Subcutaneous abdominal adipose tissue (tissue), 5 donors: ENCODE measurements at regions not wholly inside any gene's neighbourhood (a gene's known extent, or its start where the extent isn't known, plus 50 kb on each side); places are given as distances from the start of the nearest gene placed in this dataset.

Experiments used
- H3K27ac ChIP-seq: one replicate; pipeline ENCODE4 v1.7.0; 2013; ENCODE audit warnings: low read depth, mild to moderate bottlenecking, inconsistent platforms, low read length, moderate library complexity
- H3K27me3 ChIP-seq, 5 donors: one replicate each; pipeline ENCODE4 v1.7.0; 2013; ENCODE audit warnings: low read length in 5 of 5, inconsistent platforms in 1 of 5; ENCODE audit not compliant: control insufficient read depth in 5 of 5, insufficient read depth in 4 of 5
- H3K36me3 ChIP-seq, 5 donors: one replicate each; pipeline ENCODE4 v1.7.0; 2013; ENCODE audit warnings: low read length in 5 of 5; ENCODE audit not compliant: control insufficient read depth in 5 of 5, insufficient read depth in 5 of 5
- H3K4me1 ChIP-seq, 5 donors: one replicate each; pipeline ENCODE4 v1.7.0; 2013; ENCODE audit warnings: low read length in 5 of 5, mild to moderate bottlenecking in 3 of 5, moderate library complexity in 1 of 5; ENCODE audit not compliant: control insufficient read depth in 5 of 5, insufficient read depth in 5 of 5
- H3K4me3 ChIP-seq, 5 donors: one replicate each; pipeline ENCODE4 v1.7.0; 2013; ENCODE audit warnings: low read length in 5 of 5, low read depth in 1 of 5
- H3K9ac ChIP-seq, 5 donors: one replicate each; pipeline ENCODE4 v1.7.0; 2013; ENCODE audit warnings: low read length in 5 of 5, mild to moderate bottlenecking in 4 of 5, moderate library complexity in 3 of 5
- H3K9me3 ChIP-seq, 5 donors: one replicate each; pipeline ENCODE4 v1.7.0; 2013; ENCODE audit warnings: low read length in 5 of 5; ENCODE audit not compliant: control insufficient read depth in 5 of 5
- donor health status: healthy.
- donor health status: healthy.
- donor health status: healthy.
- donor health status: healthy.
- donor health status: healthy.

DNA sequence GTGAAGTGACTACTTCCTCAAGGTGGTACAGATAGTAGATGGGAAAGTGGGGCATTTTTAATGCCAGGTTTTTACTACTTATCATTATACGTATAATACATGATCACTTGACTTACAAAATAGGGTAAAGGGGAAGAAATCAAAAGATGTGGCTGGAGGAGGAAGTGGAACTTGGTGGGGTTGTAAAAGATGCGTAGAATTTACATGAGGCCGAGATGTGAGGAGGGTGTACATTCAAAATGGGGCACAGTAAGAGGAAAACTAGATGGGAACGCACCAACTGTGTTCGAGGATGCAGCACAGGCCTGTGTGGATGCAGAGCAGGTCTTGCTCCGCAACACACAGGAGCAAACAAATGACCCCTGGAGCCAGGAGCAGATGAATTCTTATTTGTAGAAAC lies 403.3 kb downstream of the TXNL1 start:
- Histone ChIP-seq H3K4me3 (no peak overlapping the region), H3K27me3 (no peaks in the 10 kb centered on the region), H3K4me1 (peaks cover 0 to 7% (median 0%) of the 10 kb centered on the region in 5 donors), H3K9ac (no peak overlapping the region), H3K9me3 (peaks cover 0 to 5% (median 4%) of the 10 kb centered on the region in 5 donors), H3K27ac (no peak overlapping the region), H3K36me3 (no peaks in the 10 kb centered on the region)

DNA sequence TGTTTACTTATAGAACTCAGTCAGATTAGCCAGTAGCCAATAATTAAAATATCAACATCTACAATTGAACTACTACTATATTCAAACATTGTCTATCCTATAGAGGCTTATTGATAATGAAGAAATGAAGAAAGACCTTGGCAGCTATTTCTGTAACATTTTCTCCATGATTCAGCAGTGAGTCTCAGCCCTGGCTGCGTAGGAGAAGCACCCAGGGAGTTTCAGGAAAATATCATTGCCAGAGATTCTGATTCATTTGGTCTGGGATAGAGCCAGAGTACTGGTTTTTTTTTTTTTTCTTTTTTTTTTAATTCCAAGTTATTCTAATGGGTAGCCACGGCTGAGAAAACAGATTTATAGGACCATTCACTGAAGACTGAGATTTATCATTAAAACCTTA lies 404.8 kb downstream of the TXNL1 start:
- H3K36me3 ChIP-seq: no peaks in the 10 kb centered on the region
- H3K4me3 ChIP-seq: no peak overlapping the region
- no peaks in the 10 kb centered on the region for H3K27me3 ChIP-seq
- H3K9ac ChIP-seq: no peak overlapping the region
- peaks cover 0 to 5% (median 4%) of the 10 kb centered on the region in 5 donors for H3K9me3 ChIP-seq
- peaks cover 0 to 7% (median 0%) of the 10 kb centered on the region in 5 donors for H3K4me1 ChIP-seq
- H3K27ac ChIP-seq: no peak overlapping the region

DNA sequence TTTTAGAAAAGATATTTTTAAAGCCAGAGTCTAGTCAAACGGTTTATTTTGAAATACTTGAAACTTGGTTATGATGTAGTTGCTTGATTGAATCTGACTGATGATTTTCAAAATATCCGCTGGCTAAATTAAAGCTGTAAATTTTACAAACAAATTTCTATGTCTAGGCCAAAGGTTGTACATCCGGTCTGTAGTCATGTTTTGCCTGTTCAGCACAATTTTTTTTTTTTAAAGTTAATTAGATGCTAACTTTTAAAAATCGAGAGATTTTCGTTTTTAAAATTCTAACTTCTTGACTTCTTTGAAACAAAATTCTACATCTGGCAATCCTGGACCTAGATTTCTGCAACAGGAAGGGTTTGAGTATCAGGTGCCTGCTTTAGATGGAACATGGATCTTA lies 412.4 kb downstream of the TXNL1 start:
- Histone ChIP-seq H3K9me3 (peaks cover 0 to 5% (median 4%) of the 10 kb centered on the region in 5 donors), H3K36me3 (no peaks in the 10 kb centered on the region), H3K9ac (no peak overlapping the region), H3K4me1 (no peaks in the 10 kb centered on the region), H3K4me3 (no peak overlapping the region), H3K27ac (no peak overlapping the region), H3K27me3 (no peaks in the 10 kb centered on the region)

DNA sequence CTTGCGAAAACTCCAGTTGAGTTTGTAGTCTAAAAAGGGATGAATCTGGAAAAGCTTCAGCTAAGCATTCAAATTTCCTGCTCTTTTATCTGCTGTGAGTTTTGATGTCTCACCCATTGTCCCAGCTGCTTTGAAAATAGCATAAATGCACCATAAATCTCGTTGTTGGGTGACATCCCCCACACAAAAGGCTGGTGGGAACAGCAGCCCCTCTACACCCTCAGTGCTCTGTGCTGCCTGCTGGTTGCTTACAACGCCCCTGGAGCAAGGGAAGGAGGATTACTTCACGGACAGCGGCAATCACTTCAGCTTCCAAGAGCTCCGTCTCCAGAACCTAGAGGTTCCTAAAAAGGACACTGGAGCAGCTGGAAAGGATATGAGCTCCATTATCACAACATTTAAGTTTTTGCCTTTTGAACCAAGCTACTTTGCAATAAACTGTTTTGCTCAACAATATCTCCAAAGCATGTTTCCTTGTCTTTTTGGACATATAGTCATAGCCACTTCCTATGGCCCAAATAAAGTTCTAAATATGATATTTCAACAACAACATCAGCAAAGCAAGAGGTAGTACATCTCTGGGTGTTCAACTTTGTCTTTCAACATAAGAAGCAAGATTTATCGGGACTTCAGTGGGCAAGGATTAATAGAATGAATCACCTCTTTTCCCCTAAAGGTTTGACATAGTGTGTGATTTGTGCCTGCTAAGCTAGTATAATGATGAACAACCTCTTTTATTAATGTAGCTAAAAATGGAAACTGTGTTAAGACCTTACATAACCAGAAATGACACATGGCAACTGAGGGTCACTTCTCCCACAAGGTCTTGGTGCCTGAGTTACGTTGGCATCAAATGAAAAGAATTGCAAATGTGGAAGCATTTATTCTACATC lies 413.5 kb downstream of the TXNL1 start:
- no peaks in the 10 kb centered on the region for H3K27me3 ChIP-seq
- H3K9ac ChIP-seq: no peak overlapping the region
- H3K36me3 ChIP-seq: no peaks in the 10 kb centered on the region
- H3K4me3 ChIP-seq: no peak overlapping the region
- H3K9me3 ChIP-seq: no peaks in the 10 kb centered on the region
- no peaks in the 10 kb centered on the region for H3K4me1 ChIP-seq
- no peak overlapping the region for H3K27ac ChIP-seq

DNA sequence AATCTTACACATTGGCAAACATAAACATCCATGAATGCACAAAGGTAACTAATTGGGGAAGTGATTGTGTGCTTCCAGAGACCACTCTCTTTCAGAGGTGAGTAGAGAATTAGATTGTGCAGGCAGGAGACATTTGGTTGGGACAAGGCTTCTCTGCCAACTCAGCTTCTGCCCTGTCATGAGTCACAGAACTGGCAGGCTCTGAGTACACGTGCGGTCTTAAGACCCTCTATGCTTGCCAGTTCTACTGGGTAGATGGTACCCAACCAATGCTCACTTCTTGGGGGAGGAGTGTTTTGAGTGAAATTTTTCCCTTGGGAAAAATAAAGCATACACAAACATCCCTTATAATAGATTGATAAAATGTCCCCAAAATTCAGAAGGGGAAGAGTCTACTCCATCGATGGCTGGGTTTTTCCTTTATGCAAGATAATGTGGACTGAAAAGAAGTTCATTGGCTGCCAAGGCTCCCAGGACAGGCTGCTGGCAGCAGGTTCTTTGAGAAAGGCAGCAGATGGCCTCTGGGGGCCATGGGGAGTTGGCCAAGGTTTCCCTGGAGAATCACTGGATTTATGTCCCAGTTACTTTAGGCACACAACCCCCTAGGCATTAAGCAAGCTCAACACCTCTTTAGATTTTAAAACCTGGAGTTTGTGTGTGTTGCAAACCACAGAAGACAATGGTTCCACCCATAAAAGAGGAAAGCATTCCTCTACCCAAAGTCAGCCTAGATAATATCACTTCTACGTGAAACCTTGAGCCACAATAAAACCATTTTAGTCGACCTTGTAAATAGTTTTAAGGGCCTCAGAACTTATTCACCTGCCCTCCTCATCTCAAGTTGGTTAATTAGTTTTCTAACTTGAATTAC lies 417.0 kb downstream of the TXNL1 start:
- no peak overlapping the region for H3K27ac ChIP-seq
- no peak overlapping the region for H3K4me3 ChIP-seq
- H3K9me3 ChIP-seq: no peaks in the 10 kb centered on the region
- no peak overlapping the region for H3K9ac ChIP-seq
- no peaks in the 10 kb centered on the region for H3K36me3 ChIP-seq
- no peaks in the 10 kb centered on the region for H3K27me3 ChIP-seq
- no peaks in the 10 kb centered on the region for H3K4me1 ChIP-seq

DNA sequence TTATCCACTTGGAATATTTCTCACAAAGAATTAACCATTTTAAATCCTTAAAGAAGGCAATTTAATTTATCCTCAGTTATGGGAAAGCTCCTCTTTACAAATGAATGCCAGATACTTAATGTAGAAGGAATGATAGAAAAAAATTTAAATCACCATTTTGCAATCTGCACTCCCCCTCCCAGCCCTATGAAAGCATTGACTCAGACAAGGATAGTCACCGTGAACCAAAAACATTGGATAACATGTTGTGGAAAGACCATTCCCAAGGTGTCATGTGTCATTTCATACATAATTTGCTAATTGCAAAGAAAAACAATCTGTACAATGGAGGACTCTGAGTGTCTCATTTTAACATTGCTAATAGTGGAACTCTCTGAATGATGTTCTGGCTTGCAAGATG lies 421.0 kb downstream of the TXNL1 start:
- H3K9me3 ChIP-seq: no peaks in the 10 kb centered on the region
- H3K36me3 ChIP-seq: no peaks in the 10 kb centered on the region
- no peaks in the 10 kb centered on the region for H3K27me3 ChIP-seq
- H3K4me1 ChIP-seq: no peaks in the 10 kb centered on the region
- no peak overlapping the region for H3K27ac ChIP-seq
- no peak overlapping the region for H3K9ac ChIP-seq
- no peak overlapping the region for H3K4me3 ChIP-seq

DNA sequence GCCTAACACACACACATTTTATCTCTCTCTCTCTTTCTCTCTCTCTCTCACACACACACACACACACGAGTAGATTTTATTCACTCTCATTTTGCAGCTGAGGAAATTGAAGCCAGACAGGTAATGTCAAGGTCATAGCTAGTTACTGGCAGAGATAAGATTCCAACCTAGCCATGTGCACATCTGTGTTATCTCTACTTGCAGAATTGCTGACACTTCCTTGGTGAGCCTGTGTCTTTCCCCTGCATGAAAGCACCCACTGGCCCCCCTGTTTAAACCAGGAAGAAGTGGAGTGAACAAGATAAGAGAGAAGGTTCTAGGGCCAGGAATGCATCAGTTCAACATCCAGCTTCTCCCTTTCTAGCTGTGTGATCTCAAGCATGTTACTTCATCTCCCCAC lies 423.7 kb downstream of the TXNL1 start:
- no peak overlapping the region for H3K27ac ChIP-seq
- no peaks in the 10 kb centered on the region for H3K4me1 ChIP-seq
- H3K4me3 ChIP-seq: no peak overlapping the region
- no peak overlapping the region for H3K9ac ChIP-seq
- H3K9me3 ChIP-seq: no peaks in the 10 kb centered on the region
- H3K27me3 ChIP-seq: no peaks in the 10 kb centered on the region
- H3K36me3 ChIP-seq: no peaks in the 10 kb centered on the region

DNA sequence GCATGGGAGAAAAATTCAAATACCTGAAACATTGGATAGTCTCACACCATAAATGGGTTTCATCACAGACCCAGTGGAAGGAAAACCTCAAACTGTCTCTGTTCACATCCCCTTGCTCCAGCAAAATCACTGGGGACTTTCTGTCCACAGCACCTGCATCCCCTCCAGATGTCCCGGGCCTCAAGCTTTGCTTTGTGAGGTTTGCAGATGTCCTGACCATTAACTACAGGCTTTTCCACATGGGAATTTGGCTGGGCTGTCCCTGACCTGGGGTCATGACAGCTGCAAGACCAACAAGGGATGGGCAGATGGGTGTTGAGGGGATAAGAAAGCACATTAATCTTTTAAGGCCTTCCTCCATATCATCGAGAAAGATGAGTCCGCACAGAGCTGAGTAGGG lies 427.9 kb downstream of the TXNL1 start:
- no peak overlapping the region for H3K4me3 ChIP-seq
- no peaks in the 10 kb centered on the region for H3K4me1 ChIP-seq
- no peaks in the 10 kb centered on the region for H3K27me3 ChIP-seq
- H3K27ac ChIP-seq: no peak overlapping the region
- no peaks in the 10 kb centered on the region for H3K9me3 ChIP-seq
- H3K36me3 ChIP-seq: no peaks in the 10 kb centered on the region
- H3K9ac ChIP-seq: no peak overlapping the region

DNA sequence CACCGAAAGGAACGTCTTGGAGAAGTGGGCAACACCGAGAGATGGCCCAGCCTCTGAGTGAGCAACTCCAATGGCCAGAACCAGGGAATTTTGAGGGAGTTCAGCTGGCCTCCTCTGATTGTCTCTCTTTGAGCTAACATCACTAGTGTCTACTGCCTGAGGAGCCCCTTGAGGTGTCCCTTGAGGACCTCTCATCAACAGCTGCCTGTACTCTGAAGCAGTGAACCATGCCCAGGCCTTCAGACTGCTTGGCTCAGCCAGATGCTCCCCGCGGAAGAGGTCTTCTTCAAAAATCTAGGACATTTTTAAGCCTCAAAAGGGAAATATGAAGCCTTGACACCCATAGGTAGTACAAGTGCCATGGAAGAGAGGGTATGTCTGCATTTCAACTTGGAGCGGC lies 430.4 kb downstream of the TXNL1 start:
- Histone ChIP-seq H3K9me3 (peaks cover 3 to 13% (median 7%) of the 10 kb centered on the region in 5 donors), H3K27me3 (no peaks in the 10 kb centered on the region), H3K4me1 (no peaks in the 10 kb centered on the region), H3K4me3 (no peak overlapping the region), H3K9ac (no peak overlapping the region), H3K36me3 (no peaks in the 10 kb centered on the region), H3K27ac (no peak overlapping the region)

DNA sequence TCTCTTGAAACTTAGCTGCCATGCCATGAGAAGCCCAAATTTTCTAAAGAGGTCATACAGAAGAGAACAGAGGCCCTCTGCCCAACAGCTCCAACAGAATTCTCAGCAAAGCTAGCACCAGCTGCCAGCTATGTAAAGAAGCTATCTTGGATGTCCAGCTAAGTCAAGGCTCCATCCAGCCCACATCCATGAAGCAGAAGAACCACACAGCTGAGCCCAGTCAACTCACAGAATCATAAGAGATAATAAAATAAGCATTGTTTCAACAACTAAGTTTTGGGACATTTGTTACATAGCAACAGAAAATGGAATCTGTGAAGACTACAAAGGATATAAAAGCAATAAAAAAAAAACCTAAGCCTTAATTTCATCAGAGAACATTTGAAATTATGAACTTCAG lies 434.3 kb downstream of the TXNL1 start:
- Histone ChIP-seq H3K27ac (no peak overlapping the region), H3K9me3 (peaks cover 3 to 18% (median 10%) of the 10 kb centered on the region in 5 donors), H3K36me3 (no peaks in the 10 kb centered on the region), H3K4me1 (peaks cover 0 to 17% (median 0%) of the 10 kb centered on the region in 5 donors), H3K9ac (no peak overlapping the region), H3K27me3 (no peaks in the 10 kb centered on the region), H3K4me3 (no peak overlapping the region)
